Gastrocnemius medialis (tissue), 4 donors: ENCODE measurements at regions not wholly inside any gene's neighbourhood (a gene's known extent, or its start where the extent isn't known, plus 50 kb on each side); places are given as distances from the start of the nearest gene placed in this dataset.

Experiments used
- ATAC-seq, 2 donors: fragments of 150-250 bp; one replicate each; pipeline ENCODE4 v1.9.1; 2016
- DNase-seq, 2 donors: peaks; one replicate each; pipeline ENCODE4 v3.0.0-alpha.2; 2019
- H3K27ac ChIP-seq, 4 donors: fragments of 200-600 bp; sonication (generic); 1 replicate in 1 of 4; 2 replicates in 3 of 4; pipeline ENCODE4 v1.5.1; 2016 to 2018; ENCODE audit warnings: mild to moderate bottlenecking in 2 of 4, moderate library complexity in 1 of 4
- H3K27me3 ChIP-seq, 3 donors: fragments of 200-600 bp; sonication (generic) in 2 of 3; 1 replicate in 1 of 3; 2 replicates in 2 of 3; pipeline versions ENCODE4 v1.5.1 to v1.6.0; 2016 to 2019; ENCODE audit warnings: mild to moderate bottlenecking in 1 of 3, moderate library complexity in 1 of 3
- H3K36me3 ChIP-seq, 2 donors: fragments of 200-600 bp; sonication (generic) in 1 of 2; one replicate each; pipeline ENCODE4 v1.5.1; 2017 to 2018
- H3K4me1 ChIP-seq, 2 donors: fragments of 200-600 bp; sonication (generic) in 1 of 2; one replicate each; pipeline ENCODE4 v1.5.1; 2016 to 2017; ENCODE audit warnings: mild to moderate bottlenecking in 2 of 2
- H3K4me3 ChIP-seq, 4 donors: fragments of 200-600 bp; sonication (generic) in 3 of 4; 1 replicate in 1 of 4; 2 replicates in 3 of 4; pipeline ENCODE4 v1.5.1; 2016 to 2019; ENCODE audit warnings: mild to moderate bottlenecking in 2 of 4
- H3K9me3 ChIP-seq, 3 donors: fragments of 200-600 bp; sonication (generic) in 2 of 3; 1 replicate in 1 of 3; 2 replicates in 2 of 3; pipeline ENCODE4 v1.5.1; 2016 to 2019
- CTCF ChIP-seq, 5 experiments: fragments of 450-650 bp in 3 of 5; fragments of 200-600 bp in 2 of 5; sonication (generic) in 2 of 5; IDR thresholded peaks in 4 of 5; conservative IDR thresholded peaks in 1 of 5; 1 replicate in 4 of 5; 2 replicates in 1 of 5; pipeline ENCODE4 v1.5.1; 2016 to 2019; ENCODE audit warnings: antibody characterized with exemption in 5 of 5, mild to moderate bottlenecking in 3 of 5, moderate library complexity in 3 of 5
- POLR2A ChIP-seq, 2 donors: fragments of 450-650 bp; IDR thresholded peaks; one replicate each; pipeline ENCODE4 v1.6.1; 2017; ENCODE audit warnings: antibody characterized with exemption in 2 of 2, mild to moderate bottlenecking in 2 of 2, moderate library complexity in 2 of 2
- in situ Hi-C, 4 donors: fragments of 200-750 bp; cut with MboI; loops; one replicate each; pipeline versions ENCODE4 v1.15.0 to v1.8.0; 2017; ENCODE audit warnings: low sequenced_read_pairs in 4 of 4
- intact Hi-C: fragments of 100-400 bp; cut with DNase I; formaldehyde crosslinking; loops from one replicate; pipeline ENCODE4 v1.15.1; 2023; ENCODE audit warnings: low total_unique reads

- Histone ChIP-seq H3K4me1 (no peaks in the 10 kb centered on the region), H3K4me3 (no peak overlapping the region), H3K27ac (no peak overlapping the region), H3K36me3 (no peaks in the 10 kb centered on the region), H3K27me3 (no peaks in the 10 kb centered on the region), H3K9me3 (no peaks in the 10 kb centered on the region)
- DNase-seq, result no peak
- ATAC-seq, result no peak
- TF ChIP-seq POLR2A (IDR thresholded peaks at IDR 0.05), result no peak
- intact Hi-C loops, result no loop called here
- in situ Hi-C loops, result no loop called here
Measured at GRCh38 chr7:10707519-10707918, 266.2 kb upstream of the PHF14 start.

GRCh38 chr7:10708447-10708846, 265.2 kb upstream of the PHF14 start:
- Histone ChIP-seq H3K4me1 (no peaks in the 10 kb centered on the region), H3K4me3 (no peak overlapping the region), H3K9me3 (no peaks in the 10 kb centered on the region), H3K27ac (no peak overlapping the region), H3K27me3 (no peaks in the 10 kb centered on the region), H3K36me3 (no peaks in the 10 kb centered on the region)
- no peak for DNase-seq
- TF ChIP-seq POLR2A (IDR thresholded peaks at IDR 0.05) (no peak), CTCF (IDR thresholded peaks at IDR 0.05 in 4 of 5, conservative IDR thresholded peaks at IDR 0.05 in 1 of 5) (no peak)
- in situ Hi-C loops (no loop called here), intact Hi-C loops (no loop called here)
- no peak for ATAC-seq

DNA sequence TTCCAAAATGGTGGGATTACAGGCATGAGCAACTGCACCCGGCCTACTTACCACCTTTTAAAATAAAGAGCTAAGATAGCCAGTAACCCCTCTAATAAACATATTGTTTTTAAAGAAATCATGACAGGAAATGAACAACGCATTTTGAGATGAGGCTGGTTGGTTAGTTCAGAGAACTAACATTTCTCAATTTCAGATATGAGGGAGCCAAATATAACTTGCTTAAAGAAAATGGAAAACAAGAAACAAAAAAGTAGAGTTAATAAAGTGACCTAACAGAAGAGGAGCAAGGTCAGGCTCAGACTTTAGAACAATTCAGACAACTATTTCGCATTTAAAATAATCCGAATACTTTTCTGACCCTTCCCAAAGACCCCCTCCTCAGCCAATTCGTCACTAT, 254.9 kb upstream of the PHF14 start:
- Histone ChIP-seq H3K36me3 (no peaks in the 10 kb centered on the region), H3K27ac (no peak overlapping the region), H3K27me3 (no peaks in the 10 kb centered on the region), H3K9me3 (no peaks in the 10 kb centered on the region), H3K4me1 (no peaks in the 10 kb centered on the region), H3K4me3 (no peak overlapping the region)
- ATAC-seq (no peak), DNase-seq (no peak)
- intact Hi-C loops (no loop called here), in situ Hi-C loops (no loop called here)
- no peak for TF ChIP-seq POLR2A (IDR thresholded peaks at IDR 0.05)
- TF ChIP-seq CTCF (IDR thresholded peaks at IDR 0.05 in 4 of 5, conservative IDR thresholded peaks at IDR 0.05 in 1 of 5), result no peak

DNA sequence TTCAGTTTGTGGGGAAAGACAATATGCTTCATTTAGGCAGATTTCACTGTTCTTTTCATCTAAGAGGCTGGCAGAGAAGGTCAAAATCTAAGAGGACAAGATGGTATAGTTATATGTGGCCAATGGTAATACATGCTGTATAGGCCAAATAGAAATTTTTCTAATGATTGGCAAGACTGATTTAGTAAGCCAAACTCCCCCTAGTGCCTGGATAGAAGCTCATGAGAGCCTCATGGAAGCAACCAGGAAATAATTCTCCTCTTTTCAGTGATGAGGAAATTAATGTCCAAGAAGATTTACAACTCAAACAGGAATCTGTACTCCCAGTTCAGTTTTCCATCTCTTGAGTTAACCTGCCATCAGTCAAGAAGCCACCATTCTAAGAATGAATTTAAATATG, 253.6 kb upstream of the PHF14 start:
- no peak for DNase-seq
- intact Hi-C loops (no loop called here), in situ Hi-C loops (no loop called here)
- no peaks in the 10 kb centered on the region for H3K4me1 ChIP-seq
- ATAC-seq, result no peak
- no peak overlapping the region for H3K4me3 ChIP-seq
- TF ChIP-seq POLR2A (IDR thresholded peaks at IDR 0.05) (no peak), CTCF (IDR thresholded peaks at IDR 0.05 in 4 of 5, conservative IDR thresholded peaks at IDR 0.05 in 1 of 5) (no peak)
- no peaks in the 10 kb centered on the region for H3K36me3 ChIP-seq
- H3K27ac ChIP-seq, result no peak overlapping the region
- H3K9me3 ChIP-seq, result no peaks in the 10 kb centered on the region
- H3K27me3 ChIP-seq, result no peaks in the 10 kb centered on the region

DNA sequence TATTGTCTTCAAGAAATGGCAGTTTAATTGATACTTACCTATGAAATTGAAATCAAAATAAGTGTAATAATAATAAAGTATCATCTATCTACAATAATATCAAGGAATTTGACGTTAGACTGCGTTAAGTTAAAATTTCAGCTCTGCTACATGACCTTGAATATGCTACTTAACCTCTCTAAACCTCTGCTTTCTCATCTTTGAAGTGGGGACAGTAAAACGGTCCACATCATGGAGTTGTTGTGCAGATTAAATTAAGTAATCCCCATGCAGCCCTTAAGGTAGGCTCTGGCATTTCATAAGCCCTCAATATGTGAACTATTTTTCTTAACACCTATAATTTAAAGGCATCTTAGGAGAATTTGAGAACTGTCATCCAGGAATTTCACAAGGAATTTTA, 252.4 kb upstream of the PHF14 start:
- Histone ChIP-seq H3K27me3 (no peaks in the 10 kb centered on the region), H3K4me1 (no peaks in the 10 kb centered on the region), H3K27ac (no peak overlapping the region), H3K36me3 (no peaks in the 10 kb centered on the region), H3K9me3 (no peaks in the 10 kb centered on the region), H3K4me3 (no peak overlapping the region)
- no peak for ATAC-seq
- DNase-seq, result no peak
- in situ Hi-C loops (no loop called here), intact Hi-C loops (no loop called here)
- TF ChIP-seq CTCF (IDR thresholded peaks at IDR 0.05 in 4 of 5, conservative IDR thresholded peaks at IDR 0.05 in 1 of 5) (no peak), POLR2A (IDR thresholded peaks at IDR 0.05) (no peak)
